Kidney epithelial cell (primary cell): ENCODE measurements at regions not wholly inside any gene's neighbourhood (a gene's known extent, or its start where the extent isn't known, plus 50 kb on each side); places are given as distances from the start of the nearest gene placed in this dataset.
"Not testable (repeated sequence)": the region's sequence is repeated elsewhere in the genome, so short reads cannot be mapped to it uniquely, and the experiment has no call there.

Experiments used
- DNase-seq: peaks from one replicate; pipeline ENCODE4 v3.0.0-alpha.2; 2010; ENCODE audit warnings: low read depth
- H3K27me3 ChIP-seq: 2 replicates; pipeline ENCODE4 v1.6.0; 2011; ENCODE audit warnings: low read length; ENCODE audit not compliant: control insufficient read depth, insufficient read depth
- H3K36me3 ChIP-seq: 2 replicates; pipeline ENCODE4 v1.5.1; 2011; ENCODE audit warnings: low read length; ENCODE audit not compliant: control insufficient read depth, insufficient read depth
- H3K4me3 ChIP-seq: 2 replicates; pipeline ENCODE4 v1.5.1; 2011; ENCODE audit warnings: low read depth, mild to moderate bottlenecking, control low read depth, low read length
- TF ChIP-seq, protein P1 (sequence below): IDR thresholded peaks from 2 replicates; pipeline ENCODE4 v1.5.1; 2011; ENCODE audit warnings: mild to moderate bottlenecking, moderate library complexity, low read length, control low read depth, inconsistent platforms; ENCODE audit not compliant: insufficient read depth, poor library complexity, severe bottlenecking

DNA sequence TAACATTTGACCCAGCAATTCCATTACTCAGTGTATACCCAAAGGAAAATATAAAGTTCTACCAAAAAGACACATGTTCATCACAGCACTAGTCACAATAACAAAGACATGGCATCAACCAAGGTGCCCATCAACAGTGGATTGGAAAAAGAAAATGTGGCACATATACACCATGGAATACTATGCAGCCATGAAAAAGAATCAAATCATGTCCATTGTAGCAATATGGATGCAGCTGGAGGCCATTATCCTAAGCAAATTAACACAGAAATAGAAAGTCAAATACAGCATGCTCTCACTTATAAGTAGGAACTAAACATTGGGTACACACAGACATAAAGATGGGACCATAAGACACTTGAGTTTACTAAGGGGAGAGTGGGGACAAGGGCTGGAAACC is 441.9 kb upstream of the ID4 start:
- TF ChIP-seq, protein P1, sequence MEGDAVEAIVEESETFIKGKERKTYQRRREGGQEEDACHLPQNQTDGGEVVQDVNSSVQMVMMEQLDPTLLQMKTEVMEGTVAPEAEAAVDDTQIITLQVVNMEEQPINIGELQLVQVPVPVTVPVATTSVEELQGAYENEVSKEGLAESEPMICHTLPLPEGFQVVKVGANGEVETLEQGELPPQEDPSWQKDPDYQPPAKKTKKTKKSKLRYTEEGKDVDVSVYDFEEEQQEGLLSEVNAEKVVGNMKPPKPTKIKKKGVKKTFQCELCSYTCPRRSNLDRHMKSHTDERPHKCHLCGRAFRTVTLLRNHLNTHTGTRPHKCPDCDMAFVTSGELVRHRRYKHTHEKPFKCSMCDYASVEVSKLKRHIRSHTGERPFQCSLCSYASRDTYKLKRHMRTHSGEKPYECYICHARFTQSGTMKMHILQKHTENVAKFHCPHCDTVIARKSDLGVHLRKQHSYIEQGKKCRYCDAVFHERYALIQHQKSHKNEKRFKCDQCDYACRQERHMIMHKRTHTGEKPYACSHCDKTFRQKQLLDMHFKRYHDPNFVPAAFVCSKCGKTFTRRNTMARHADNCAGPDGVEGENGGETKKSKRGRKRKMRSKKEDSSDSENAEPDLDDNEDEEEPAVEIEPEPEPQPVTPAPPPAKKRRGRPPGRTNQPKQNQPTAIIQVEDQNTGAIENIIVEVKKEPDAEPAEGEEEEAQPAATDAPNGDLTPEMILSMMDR, result no peak
- Histone ChIP-seq H3K27me3 (no peaks in the 10 kb centered on the region), H3K4me3 (no peak overlapping the region), H3K36me3 (no peaks in the 10 kb centered on the region)
- no peak for DNase-seq

DNA sequence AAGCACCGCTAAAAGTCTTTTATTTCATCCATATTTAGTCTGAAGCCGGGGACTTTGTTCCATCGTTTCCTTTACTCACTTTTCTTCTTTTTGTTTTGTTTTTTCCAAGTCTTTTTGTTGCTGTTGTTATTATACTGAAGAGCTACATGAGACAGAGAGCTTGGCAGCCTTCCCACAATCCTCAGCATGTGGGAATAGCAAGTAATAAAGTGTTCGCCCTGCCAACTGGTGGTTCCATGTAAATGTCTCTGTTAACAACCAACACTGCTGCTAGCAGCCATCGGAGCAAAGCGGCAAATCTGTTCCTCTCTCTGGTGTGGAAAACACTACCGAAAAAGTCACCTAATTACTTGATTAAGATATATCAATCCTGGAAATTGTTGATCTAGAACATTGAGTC is 437.8 kb upstream of the ID4 start:
- H3K4me3 ChIP-seq, result no peak overlapping the region
- no peak for DNase-seq
- H3K27me3 ChIP-seq, result no peaks in the 10 kb centered on the region
- TF ChIP-seq, protein P1, result no peak
- no peaks in the 10 kb centered on the region for H3K36me3 ChIP-seq

DNA sequence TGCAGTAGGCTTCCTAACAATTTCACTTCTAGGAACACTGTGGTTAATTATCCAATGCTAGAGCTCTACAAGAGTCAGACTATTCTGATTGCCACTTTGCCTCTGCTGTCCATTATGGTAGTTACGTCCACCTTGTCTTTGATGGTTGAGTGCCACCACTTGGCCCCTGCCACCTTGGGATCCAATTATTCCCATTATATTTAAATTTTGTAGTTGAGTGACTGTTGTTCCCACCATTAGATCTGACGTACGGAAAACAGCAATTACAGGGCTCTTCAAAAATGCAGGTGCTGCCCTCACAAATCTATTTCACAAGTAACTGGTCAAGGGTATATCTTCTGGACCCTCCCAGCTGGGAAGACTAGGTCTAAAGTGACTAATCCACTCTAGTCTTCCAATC is 432.3 kb upstream of the ID4 start:
- H3K36me3 ChIP-seq, H3K27me3 ChIP-seq, DNase-seq, H3K4me3 ChIP-seq: not testable (repeated sequence)

DNA sequence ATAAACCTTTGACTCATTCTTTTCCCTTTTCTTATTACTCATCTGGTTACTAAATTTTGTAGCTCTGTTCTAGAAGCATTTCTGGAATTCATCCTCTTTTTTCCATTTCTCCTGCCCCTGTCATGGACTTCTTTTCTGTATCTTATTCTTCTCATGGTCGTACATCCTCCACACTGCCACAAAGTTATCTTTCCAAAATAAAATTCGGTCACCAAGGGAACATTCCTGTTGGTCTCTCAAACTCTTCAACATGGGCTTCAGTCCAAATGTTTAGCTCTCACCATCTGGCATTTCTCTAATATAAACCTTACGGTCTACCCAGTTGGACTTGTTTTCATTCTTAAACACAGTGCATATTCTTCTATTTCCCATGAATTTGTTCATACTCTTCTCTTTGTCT is 428.8 kb upstream of the ID4 start:
- Histone ChIP-seq H3K4me3 (no peak overlapping the region), H3K27me3 (no peaks in the 10 kb centered on the region), H3K36me3 (no peaks in the 10 kb centered on the region)
- TF ChIP-seq, protein P1, result no peak
- DNase-seq, result no peak

DNA sequence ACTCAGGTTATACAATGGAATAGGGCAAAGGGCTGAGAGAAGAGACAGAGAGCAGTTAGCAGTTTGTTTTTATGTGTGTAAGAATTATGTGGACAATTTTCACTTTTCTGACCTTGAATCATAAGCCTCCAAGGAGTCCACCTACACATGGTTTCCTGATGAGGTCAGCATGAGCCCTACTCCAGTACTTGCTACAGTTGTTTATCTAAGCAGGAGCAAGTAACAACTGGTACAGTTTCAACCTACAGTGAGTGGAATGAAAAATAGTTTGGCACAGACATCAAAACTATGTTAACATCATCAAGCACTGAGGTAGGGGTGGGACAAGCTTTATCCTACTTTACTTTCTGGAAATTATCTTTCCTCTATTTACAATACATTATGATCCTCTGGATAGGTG is 426.7 kb upstream of the ID4 start:
- Histone ChIP-seq H3K4me3 (no peak overlapping the region), H3K36me3 (no peaks in the 10 kb centered on the region), H3K27me3 (no peaks in the 10 kb centered on the region)
- DNase-seq, result peak; percentile 78
- TF ChIP-seq, protein P1, result peak; percentile 10

DNA sequence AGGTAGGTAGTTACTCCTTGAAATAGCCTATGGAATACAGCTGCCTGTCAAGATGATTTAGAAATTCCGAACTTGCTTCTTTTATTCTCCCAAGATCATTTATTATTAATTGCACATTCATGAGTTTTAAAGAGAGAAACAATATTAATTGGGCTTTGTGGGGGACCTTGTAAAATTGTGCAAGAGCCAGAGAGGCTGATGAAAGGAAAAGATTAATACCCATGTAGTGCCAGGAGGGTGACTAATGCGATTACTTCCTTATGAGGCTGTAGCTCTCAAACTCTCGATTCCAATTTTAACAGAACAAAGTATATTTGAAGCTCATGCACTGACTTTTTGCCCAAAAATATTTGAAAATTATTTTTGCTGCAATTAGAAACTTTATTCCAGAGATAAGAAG is 423.8 kb upstream of the ID4 start:
- TF ChIP-seq, protein P1, result no peak
- Histone ChIP-seq H3K4me3 (no peak overlapping the region), H3K36me3 (no peaks in the 10 kb centered on the region), H3K27me3 (no peaks in the 10 kb centered on the region)
- no peak for DNase-seq
